Heart left ventricle (tissue), 13 donors: ENCODE measurements at regions not wholly inside any gene's neighbourhood (a gene's known extent, or its start where the extent isn't known, plus 50 kb on each side); places are given as distances from the start of the nearest gene placed in this dataset.

ENCODE experiments used
- CTCF ChIP-seq, 12 donors: fragments of 200-600 bp; sonication (generic) in 4 of 12; IDR thresholded peaks; one replicate each; pipeline versions ENCODE4 v1.5.0 to v1.8.0; 2018 to 2022; ENCODE audit warnings: antibody characterized with exemption in 12 of 12, mild to moderate bottlenecking in 5 of 12
- POLR2A ChIP-seq, 2 donors: fragments of 450-650 bp; IDR thresholded peaks; one replicate each; pipeline ENCODE4 v1.6.1; 2017; ENCODE audit warnings: antibody characterized with exemption in 2 of 2, mild to moderate bottlenecking in 2 of 2, moderate library complexity in 2 of 2
- donor health status: ischemic (EF 13 %, LVEDD 7.1; RV severe dilation, severe dysfunction).
- donor health status: DM: no; HTN: yes; CAD: no.
- donor health status: DM: no; HTN: no; CAD: no.
- donor health status: ischemic (EF 25% LVEDD 6.9; RV normal size, moderate dysfunction).
- donor health status: ischemic (EF 25% LVEDD 5.7; RV mildly dilated, moderate dysfunction).
- donor health status: ischemic (EF 35%, LVEDD 5.7; RV mildly dilated, moderate dysfunction).
- donor health status: nonischemic (EF 11% LVEDD 7.7; RV severe dilation, severe dysfunction).
- donor health status: DM: yes; HTN: yes; CAD: no.
- donor health status: PGD.
- donor health status: ischemic (EF 29% LVEDD 5.4; RV normal size, mild dysfunction).
- donor health status: nonischemic (EF 23%, LVEDD 6.1; RV moderate dilation, normal function).

GRCh38 chr2:160752475-160753330 lies 259.1 kb upstream of the RBMS1 start:
- TF ChIP-seq CTCF (IDR thresholded peaks at IDR 0.05) (no peak), POLR2A (IDR thresholded peaks at IDR 0.05) (no peak)
